ENCODE measurements at regions not wholly inside any gene's neighbourhood (a gene's known extent, or its start where the extent isn't known, plus 50 kb on each side); places are given as distances from the start of the nearest gene placed in this dataset.

DNA sequence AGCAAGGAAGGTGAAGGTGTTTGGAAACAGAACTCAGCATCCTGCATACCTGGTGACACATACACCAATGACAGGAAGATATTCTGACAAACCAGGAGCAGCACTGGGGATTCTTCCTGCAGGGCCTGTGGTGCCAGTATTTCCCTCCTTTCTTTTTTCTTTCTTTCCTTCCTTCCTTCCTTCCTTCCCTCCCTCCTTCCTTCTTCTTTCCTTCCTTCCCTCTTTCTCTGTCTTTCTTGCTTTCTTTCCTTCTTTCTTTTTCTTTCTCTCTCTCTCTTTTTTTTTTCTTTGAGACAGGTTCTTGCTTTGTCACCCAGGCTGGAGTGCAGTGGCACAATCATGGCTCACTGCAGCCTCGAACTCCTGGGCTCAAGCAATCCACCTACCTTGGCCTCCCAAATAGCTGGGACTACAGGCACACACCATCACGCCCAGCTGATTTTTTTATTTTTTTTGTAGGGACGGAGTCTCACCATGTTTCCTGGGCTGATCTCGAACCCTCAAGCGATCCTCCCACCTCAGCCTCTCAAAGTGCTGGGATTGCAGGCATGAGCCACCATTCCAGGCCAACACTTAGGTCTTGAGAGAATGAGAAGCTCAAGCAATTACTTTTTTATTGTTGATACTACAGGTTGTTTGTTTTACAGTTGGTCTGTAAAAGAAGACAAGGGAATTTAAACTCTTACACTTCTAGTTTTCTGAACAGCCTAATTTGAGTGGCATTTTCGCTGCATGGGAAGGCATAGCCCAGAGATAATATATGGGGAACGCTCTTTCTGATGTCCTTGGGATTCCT is 54.7 kb upstream of the GATA6 start:
- TF ChIP-seq, protein P1, sequence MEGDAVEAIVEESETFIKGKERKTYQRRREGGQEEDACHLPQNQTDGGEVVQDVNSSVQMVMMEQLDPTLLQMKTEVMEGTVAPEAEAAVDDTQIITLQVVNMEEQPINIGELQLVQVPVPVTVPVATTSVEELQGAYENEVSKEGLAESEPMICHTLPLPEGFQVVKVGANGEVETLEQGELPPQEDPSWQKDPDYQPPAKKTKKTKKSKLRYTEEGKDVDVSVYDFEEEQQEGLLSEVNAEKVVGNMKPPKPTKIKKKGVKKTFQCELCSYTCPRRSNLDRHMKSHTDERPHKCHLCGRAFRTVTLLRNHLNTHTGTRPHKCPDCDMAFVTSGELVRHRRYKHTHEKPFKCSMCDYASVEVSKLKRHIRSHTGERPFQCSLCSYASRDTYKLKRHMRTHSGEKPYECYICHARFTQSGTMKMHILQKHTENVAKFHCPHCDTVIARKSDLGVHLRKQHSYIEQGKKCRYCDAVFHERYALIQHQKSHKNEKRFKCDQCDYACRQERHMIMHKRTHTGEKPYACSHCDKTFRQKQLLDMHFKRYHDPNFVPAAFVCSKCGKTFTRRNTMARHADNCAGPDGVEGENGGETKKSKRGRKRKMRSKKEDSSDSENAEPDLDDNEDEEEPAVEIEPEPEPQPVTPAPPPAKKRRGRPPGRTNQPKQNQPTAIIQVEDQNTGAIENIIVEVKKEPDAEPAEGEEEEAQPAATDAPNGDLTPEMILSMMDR (conservative IDR thresholded peaks at IDR 0.05; ENCODE audit: low read depth, low read length) = no peak
- TF ChIP-seq EZH2 (IDR thresholded peaks at IDR 0.05; ENCODE audit: low read length, unreplicated experiment) = no peak
